Type B pancreatic cell (in vitro differentiated cells): ENCODE measurements at regions not wholly inside any gene's neighbourhood (a gene's known extent, or its start where the extent isn't known, plus 50 kb on each side); places are given as distances from the start of the nearest gene placed in this dataset.

Experiments used
- DNase-seq: peaks from one replicate; pipeline ENCODE4 v3.0.0; 2021; ENCODE audit warnings: mixed read lengths; ENCODE audit not compliant: unreplicated experiment; ENCODE audit errors: extremely low spot score
- H3K27ac Mint-ChIP-seq: 2 replicates; pipeline ENCODE4 v1.8.0; 2021; ENCODE audit warnings: mild to moderate bottlenecking, mixed read lengths
- H3K27me3 Mint-ChIP-seq: 2 replicates; pipeline ENCODE4 v1.8.0; 2021; ENCODE audit warnings: mixed read lengths
- H3K36me3 Mint-ChIP-seq: 2 replicates; pipeline ENCODE4 v1.8.0; 2021; ENCODE audit warnings: mixed read lengths
- H3K4me1 Mint-ChIP-seq: one replicate; pipeline ENCODE4 v1.8.0; 2021; ENCODE audit warnings: mixed read lengths; ENCODE audit not compliant: unreplicated experiment
- H3K4me3 Mint-ChIP-seq: 2 replicates; pipeline ENCODE4 v1.8.0; 2021; ENCODE audit warnings: mild to moderate bottlenecking, mixed read lengths
- H3K9me3 Mint-ChIP-seq: 2 replicates; pipeline ENCODE4 v1.8.0; 2021; ENCODE audit warnings: mixed read lengths
- TF ChIP-seq, protein P1 (sequence below): fragments of 200-600 bp; sonication (generic); conservative IDR thresholded peaks from 2 replicates; pipeline ENCODE4 v1.5.0; 2021; ENCODE audit warnings: antibody characterized with exemption, mild to moderate bottlenecking

DNA sequence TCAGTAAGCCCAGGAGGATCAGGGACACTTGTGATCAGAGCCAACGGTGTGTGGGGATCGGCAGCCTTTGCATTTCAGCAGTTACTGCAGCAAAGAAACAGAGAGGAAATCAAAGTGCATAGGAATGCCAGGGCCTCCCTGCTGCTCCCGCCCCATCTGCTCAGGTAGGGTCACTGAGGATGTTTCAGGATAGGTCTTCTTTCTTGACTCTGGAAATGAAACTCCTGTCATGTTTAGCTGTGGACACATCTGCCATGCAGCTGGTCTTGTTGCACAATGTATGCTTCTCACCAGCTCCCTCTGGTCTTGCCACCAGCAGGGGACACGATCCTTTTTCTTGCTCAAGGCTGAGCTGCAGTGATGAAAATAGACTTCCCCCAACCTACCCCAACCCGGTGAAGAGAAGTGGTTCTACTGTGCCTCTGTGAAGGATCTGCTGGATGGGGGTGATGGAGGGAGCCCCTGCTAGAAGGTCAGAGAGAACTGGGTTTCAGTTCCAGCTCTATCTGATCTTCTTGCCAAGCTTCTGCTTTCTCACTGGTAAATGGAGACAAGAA, 185.2 kb upstream of the KLF4 start:
- H3K27ac Mint-ChIP-seq = no peak overlapping the region
- H3K27me3 Mint-ChIP-seq = peaks cover 3% of the 10 kb centered on the region
- no peaks in the 10 kb centered on the region for H3K9me3 Mint-ChIP-seq
- no peaks in the 10 kb centered on the region for H3K36me3 Mint-ChIP-seq
- H3K4me1 Mint-ChIP-seq = no peaks in the 10 kb centered on the region
- TF ChIP-seq, protein P1, sequence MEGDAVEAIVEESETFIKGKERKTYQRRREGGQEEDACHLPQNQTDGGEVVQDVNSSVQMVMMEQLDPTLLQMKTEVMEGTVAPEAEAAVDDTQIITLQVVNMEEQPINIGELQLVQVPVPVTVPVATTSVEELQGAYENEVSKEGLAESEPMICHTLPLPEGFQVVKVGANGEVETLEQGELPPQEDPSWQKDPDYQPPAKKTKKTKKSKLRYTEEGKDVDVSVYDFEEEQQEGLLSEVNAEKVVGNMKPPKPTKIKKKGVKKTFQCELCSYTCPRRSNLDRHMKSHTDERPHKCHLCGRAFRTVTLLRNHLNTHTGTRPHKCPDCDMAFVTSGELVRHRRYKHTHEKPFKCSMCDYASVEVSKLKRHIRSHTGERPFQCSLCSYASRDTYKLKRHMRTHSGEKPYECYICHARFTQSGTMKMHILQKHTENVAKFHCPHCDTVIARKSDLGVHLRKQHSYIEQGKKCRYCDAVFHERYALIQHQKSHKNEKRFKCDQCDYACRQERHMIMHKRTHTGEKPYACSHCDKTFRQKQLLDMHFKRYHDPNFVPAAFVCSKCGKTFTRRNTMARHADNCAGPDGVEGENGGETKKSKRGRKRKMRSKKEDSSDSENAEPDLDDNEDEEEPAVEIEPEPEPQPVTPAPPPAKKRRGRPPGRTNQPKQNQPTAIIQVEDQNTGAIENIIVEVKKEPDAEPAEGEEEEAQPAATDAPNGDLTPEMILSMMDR = no peak
- DNase-seq = no peak
- no peak overlapping the region for H3K4me3 Mint-ChIP-seq

DNA sequence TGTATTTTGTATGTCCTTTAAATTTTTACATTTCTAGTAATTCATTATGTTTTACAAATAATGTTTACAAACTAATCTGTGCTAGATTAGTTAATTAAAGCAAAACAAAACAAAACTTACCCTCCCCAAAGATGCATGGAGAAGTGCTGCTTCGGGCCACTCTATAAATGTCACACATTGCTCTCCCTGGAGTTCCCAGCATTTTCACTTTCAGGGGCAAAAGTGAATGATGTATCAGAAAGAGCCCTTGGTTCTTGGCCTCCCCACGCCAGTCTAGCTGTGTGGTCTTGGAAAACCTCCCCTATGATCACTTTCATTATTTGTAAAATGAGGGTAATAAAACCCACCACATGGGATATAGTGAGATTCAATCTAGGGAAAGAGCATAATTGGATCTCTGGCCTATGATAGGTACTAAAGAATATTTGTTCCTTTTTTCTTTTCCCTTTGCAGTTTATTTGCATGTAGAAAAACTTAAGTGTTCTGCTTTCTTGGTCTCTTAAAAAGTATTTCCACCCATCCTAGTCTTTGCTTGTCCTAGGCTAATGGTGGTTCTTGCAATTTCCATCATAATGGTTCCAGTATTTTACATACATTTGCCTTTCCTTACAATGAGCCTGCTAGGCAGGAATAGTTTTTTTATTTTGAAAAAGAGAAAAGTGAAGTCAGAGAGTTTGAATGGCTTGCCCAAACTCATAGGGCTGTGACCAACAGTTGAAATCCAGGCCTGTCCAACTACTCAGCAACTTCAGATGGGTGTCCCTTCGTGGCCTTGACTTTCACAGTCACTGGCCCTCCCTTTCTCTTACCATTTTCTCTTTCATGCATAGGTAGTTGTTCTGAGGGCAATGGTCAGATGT, 184.5 kb upstream of the KLF4 start:
- no peak for DNase-seq
- H3K27me3 Mint-ChIP-seq = peaks cover 3% of the 10 kb centered on the region
- H3K9me3 Mint-ChIP-seq = no peaks in the 10 kb centered on the region
- H3K27ac Mint-ChIP-seq = no peak overlapping the region
- TF ChIP-seq, protein P1 = no peak
- H3K4me1 Mint-ChIP-seq = no peaks in the 10 kb centered on the region
- H3K4me3 Mint-ChIP-seq = no peak overlapping the region
- no peaks in the 10 kb centered on the region for H3K36me3 Mint-ChIP-seq

DNA sequence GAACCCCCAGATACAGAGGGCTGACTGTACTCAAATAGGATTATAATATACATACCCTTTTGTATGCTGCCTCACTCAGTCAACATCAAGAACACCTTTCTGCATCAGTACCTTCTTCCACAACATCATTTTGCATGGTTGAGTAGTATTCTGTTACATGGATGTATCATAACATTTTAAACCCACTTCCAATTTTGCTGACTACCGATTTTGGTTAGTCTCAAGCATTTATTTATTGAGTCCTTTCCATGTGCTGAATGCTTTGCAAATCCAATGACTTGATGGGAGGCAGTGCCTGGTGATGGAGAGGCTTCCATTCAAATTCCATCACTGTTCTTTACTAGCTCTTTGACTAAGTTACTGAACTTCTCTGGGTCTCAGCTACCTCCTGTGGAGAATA, 182.0 kb upstream of the KLF4 start:
- TF ChIP-seq, protein P1 = no peak
- H3K27ac Mint-ChIP-seq = no peak overlapping the region
- no peak overlapping the region for H3K4me3 Mint-ChIP-seq
- H3K9me3 Mint-ChIP-seq = peaks cover 4% of the 10 kb centered on the region
- peaks cover 8% of the 10 kb centered on the region for H3K4me1 Mint-ChIP-seq
- no peaks in the 10 kb centered on the region for H3K36me3 Mint-ChIP-seq
- DNase-seq = no peak
- peaks cover 3% of the 10 kb centered on the region for H3K27me3 Mint-ChIP-seq

DNA sequence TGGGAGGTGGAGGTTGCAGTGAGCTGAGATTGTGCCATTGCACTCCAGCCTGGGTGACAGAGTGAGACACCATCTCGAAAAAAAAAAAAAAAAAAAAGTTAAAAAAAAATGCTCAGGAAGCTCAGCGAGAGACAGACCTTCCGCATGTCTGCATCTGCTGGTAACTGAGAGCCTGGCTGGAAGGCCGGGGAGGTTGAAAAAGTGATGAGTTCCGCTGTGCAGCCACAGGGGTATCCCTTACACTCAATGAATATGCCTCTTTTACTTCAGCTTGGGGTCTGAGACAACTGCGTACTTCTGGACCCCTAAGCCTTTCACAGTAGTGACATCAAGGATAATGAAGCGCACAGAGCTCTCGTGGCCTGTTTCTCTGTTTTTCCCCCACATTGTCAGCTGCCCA, 179.9 kb upstream of the KLF4 start:
- Mint-ChIP-seq H3K4me1 (peaks cover 8% of the 10 kb centered on the region), H3K27me3 (peaks cover 3% of the 10 kb centered on the region), H3K9me3 (peaks cover 4% of the 10 kb centered on the region), H3K27ac (no peak overlapping the region), H3K36me3 (no peaks in the 10 kb centered on the region), H3K4me3 (no peak overlapping the region)
- TF ChIP-seq, protein P1 = no peak
- DNase-seq = no peak

DNA sequence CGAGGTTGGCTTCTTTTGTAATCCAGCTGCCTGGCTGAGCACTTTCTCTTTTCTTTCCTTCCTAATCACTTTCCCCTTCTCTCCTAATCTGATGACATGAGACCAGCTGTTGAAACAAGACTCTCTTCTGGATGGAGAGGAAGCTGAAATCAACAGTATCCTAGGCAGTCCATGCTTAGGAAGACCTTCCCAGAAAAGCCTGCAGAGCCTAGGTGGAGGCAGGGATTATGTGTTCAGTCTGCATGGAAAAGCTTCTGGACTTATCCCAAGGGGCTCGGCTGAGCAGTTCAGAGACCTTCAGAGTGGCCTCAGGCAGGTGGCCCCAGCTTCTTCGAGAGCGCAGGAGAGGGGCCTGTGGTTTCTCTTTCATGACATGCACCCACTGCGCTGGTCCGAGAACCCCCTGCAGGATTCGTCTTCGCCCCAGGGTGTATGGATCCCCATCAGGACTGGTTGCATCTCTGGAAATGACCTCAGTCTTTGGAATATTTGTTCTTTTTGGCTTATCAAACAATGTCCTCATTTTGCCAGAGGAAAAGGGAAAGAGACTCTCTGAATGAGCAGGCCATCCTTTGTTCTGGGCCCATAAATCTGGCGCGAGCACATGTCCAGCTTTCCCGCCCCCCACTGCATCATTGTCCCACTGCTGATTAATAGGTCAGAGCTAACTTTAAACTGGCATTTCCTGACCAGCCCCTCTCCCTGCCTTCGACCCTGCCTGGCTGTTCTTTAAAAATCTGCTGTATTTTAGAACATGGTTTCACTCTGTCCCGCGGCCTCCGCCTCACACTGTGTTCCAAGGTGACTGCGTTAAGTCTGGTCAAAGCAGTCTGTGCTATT, 177.9 kb upstream of the KLF4 start:
- Mint-ChIP-seq H3K27me3 (peaks cover 4% of the 10 kb centered on the region), H3K4me1 (peaks cover 8% of the 10 kb centered on the region), H3K4me3 (no peak overlapping the region), H3K9me3 (peaks cover 4% of the 10 kb centered on the region), H3K27ac (no peak overlapping the region), H3K36me3 (no peaks in the 10 kb centered on the region)
- TF ChIP-seq, protein P1 = no peak
- DNase-seq = no peak
